Neural progenitor cell (in vitro differentiated cells): ENCODE measurements at regions not wholly inside any gene's neighbourhood (a gene's known extent, or its start where the extent isn't known, plus 50 kb on each side); places are given as distances from the start of the nearest gene placed in this dataset.

Source experiments
- DNase-seq: peaks from one replicate; pipeline ENCODE4 v3.0.0-alpha.2; 2016; ENCODE audit warnings: low spot score
- H2AFZ ChIP-seq: fragments of 200-600 bp; sonication (generic); replicated peaks from 2 replicates; pipeline ENCODE4 v1.6.1; 2016; ENCODE audit warnings: antibody characterized with exemption
- H3F3A ChIP-seq: fragments of 200-600 bp; sonication (generic); 2 replicates; pipeline ENCODE4 v1.6.1; 2016; ENCODE audit warnings: antibody characterized with exemption, low read depth
- H3K27ac ChIP-seq: fragments of 200-600 bp; sonication (generic); 2 replicates; pipeline ENCODE4 v1.5.1; 2016; ENCODE audit warnings: mild to moderate bottlenecking
- H3K27me3 ChIP-seq: fragments of 200-600 bp; sonication (generic); 2 replicates; pipeline ENCODE4 v1.6.1; 2016; ENCODE audit warnings: mild to moderate bottlenecking, moderate library complexity
- H3K36me3 ChIP-seq: fragments of 200-600 bp; sonication (generic); 2 replicates; pipeline ENCODE4 v1.5.1; 2016
- H3K4me1 ChIP-seq: fragments of 200-600 bp; sonication (generic); 2 replicates; pipeline ENCODE4 v1.6.1; 2016; ENCODE audit warnings: mixed run types
- H3K4me2 ChIP-seq: fragments of 200-600 bp; sonication (generic); 2 replicates; pipeline ENCODE4 v1.6.1; 2016
- H3K4me3 ChIP-seq: fragments of 200-600 bp; sonication (generic); 2 replicates; pipeline ENCODE4 v1.5.1; 2016
- H3K79me2 ChIP-seq: fragments of 200-600 bp; sonication (generic); 2 replicates; pipeline ENCODE4 v1.6.1; 2016; ENCODE audit warnings: low read depth
- H3K9ac ChIP-seq: fragments of 200-600 bp; sonication (generic); 2 replicates; pipeline ENCODE4 v1.6.1; 2016
- H3K9me3 ChIP-seq: fragments of 200-600 bp; sonication (generic); 2 replicates; pipeline ENCODE4 v1.5.1; 2016; ENCODE audit warnings: low read depth
- H4K20me1 ChIP-seq: fragments of 200-600 bp; sonication (generic); 2 replicates; pipeline ENCODE4 v1.6.1; 2016; ENCODE audit warnings: low read depth
- H3K27ac Mint-ChIP-seq: 3 replicates; pipeline ENCODE4 v1.8.0; 2021; ENCODE audit warnings: mixed read lengths
- H3K27me3 Mint-ChIP-seq: 2 replicates; pipeline ENCODE4 v1.8.0; 2022; ENCODE audit warnings: low read depth, mild to moderate bottlenecking, inconsistent platforms, moderate library complexity, mixed read lengths; ENCODE audit not compliant: insufficient read depth
- H3K36me3 Mint-ChIP-seq: 3 replicates; pipeline ENCODE4 v1.8.0; 2021; ENCODE audit warnings: mixed read lengths
- H3K4me1 Mint-ChIP-seq: 3 replicates; pipeline ENCODE4 v1.8.0; 2021; ENCODE audit warnings: mixed read lengths
- H3K4me3 Mint-ChIP-seq: 3 replicates; pipeline ENCODE4 v1.8.0; 2021; ENCODE audit warnings: mild to moderate bottlenecking, moderate library complexity, mixed read lengths
- H3K9me3 Mint-ChIP-seq: 3 replicates; pipeline ENCODE4 v1.8.0; 2020; ENCODE audit warnings: mixed read lengths
- CTCF ChIP-seq: fragments of 200-600 bp; sonication (generic); IDR thresholded peaks from 2 replicates; pipeline ENCODE4 v1.5.1; 2017; ENCODE audit warnings: antibody characterized with exemption, mild to moderate bottlenecking
- EZH2 ChIP-seq: fragments of 200-600 bp; sonication (generic); IDR thresholded peaks from 2 replicates; pipeline ENCODE4 v1.6.1; 2017; ENCODE audit warnings: antibody characterized with exemption, mild to moderate bottlenecking, moderate library complexity
- EZH2phosphoT487 ChIP-seq: fragments of 200-600 bp; sonication (generic); IDR thresholded peaks from 2 replicates; pipeline ENCODE4 v1.6.1; 2017; ENCODE audit warnings: antibody characterized with exemption

DNA sequence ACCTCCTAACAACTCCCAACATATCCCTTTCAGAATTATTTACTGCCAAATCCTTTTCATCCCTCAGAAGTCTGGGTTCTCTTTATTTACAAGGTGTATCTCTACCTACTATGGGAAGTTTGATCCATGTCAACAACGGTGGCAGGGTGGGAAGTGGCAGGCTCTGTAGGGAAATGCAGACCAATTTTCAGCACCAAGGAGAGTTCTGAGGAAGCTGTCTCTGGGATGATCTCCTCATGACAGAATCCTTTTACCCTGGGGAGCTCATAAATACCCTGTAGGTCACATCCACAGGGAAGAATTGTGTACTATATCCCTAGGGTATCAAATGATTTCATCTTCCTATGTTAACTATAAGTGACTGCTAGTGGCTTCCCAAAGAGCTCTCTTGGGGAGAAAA, 107.8 kb upstream of the NEK6 start:
- peaks cover 4% of the 10 kb centered on the region for H4K20me1 ChIP-seq
- H3K4me2 ChIP-seq, result no peak overlapping the region
- DNase-seq, result peak; percentile 65
- no peak overlapping the region for H2AFZ ChIP-seq
- no peaks in the 10 kb centered on the region for H3K4me1 ChIP-seq
- H3K36me3 ChIP-seq, result no peaks in the 10 kb centered on the region
- no peaks in the 10 kb centered on the region for H3K9me3 ChIP-seq
- no peak overlapping the region for H3K9ac ChIP-seq
- no peaks in the 10 kb centered on the region for H3K79me2 ChIP-seq
- no peaks in the 10 kb centered on the region for H3F3A ChIP-seq
- Mint-ChIP-seq H3K9me3 (no peaks in the 10 kb centered on the region), H3K27me3 (peaks cover 8% of the 10 kb centered on the region), H3K4me1 (no peaks in the 10 kb centered on the region), H3K36me3 (no peaks in the 10 kb centered on the region), H3K27ac (no peak overlapping the region), H3K4me3 (no peak overlapping the region)
- H3K27ac ChIP-seq, result no peak overlapping the region
- H3K4me3 ChIP-seq, result no peak overlapping the region
- H3K27me3 ChIP-seq, result peaks cover 24% of the 10 kb centered on the region
- TF ChIP-seq EZH2phosphoT487 (no peak), CTCF (no peak), EZH2 (no peak)

- Histone ChIP-seq H3K27me3 (no peaks in the 10 kb centered on the region), H3K9me3 (no peaks in the 10 kb centered on the region), H3F3A (no peaks in the 10 kb centered on the region), H2AFZ (no peak overlapping the region), H3K27ac (no peak overlapping the region), H3K4me1 (no peaks in the 10 kb centered on the region), H3K36me3 (no peaks in the 10 kb centered on the region), H3K4me3 (no peak overlapping the region), H3K79me2 (no peaks in the 10 kb centered on the region), H3K4me2 (no peak overlapping the region), H3K9ac (no peak overlapping the region), H4K20me1 (no peaks in the 10 kb centered on the region)
- TF ChIP-seq EZH2 (no peak), CTCF (no peak), EZH2phosphoT487 (no peak)
- H3K4me3 Mint-ChIP-seq, result no peak overlapping the region
- H3K27ac Mint-ChIP-seq, result no peak overlapping the region
- H3K9me3 Mint-ChIP-seq, result no peaks in the 10 kb centered on the region
- DNase-seq, result no peak
- H3K36me3 Mint-ChIP-seq, result no peaks in the 10 kb centered on the region
- H3K4me1 Mint-ChIP-seq, result no peaks in the 10 kb centered on the region
- H3K27me3 Mint-ChIP-seq, result peaks cover 2% of the 10 kb centered on the region
Measured at GRCh38 chr9:124163760-124164255, 93.9 kb upstream of the NEK6 start.

GRCh38 chr9:124164811-124165210, 92.9 kb upstream of the NEK6 start:
- DNase-seq, result no peak
- Histone ChIP-seq H3K4me3 (no peak overlapping the region), H3K27me3 (peaks cover 6% of the 10 kb centered on the region), H3K27ac (no peak overlapping the region), H3F3A (no peaks in the 10 kb centered on the region), H3K36me3 (no peaks in the 10 kb centered on the region), H3K4me1 (no peaks in the 10 kb centered on the region), H3K9me3 (no peaks in the 10 kb centered on the region), H2AFZ (no peak overlapping the region), H4K20me1 (no peaks in the 10 kb centered on the region), H3K4me2 (no peak overlapping the region), H3K9ac (no peak overlapping the region), H3K79me2 (no peaks in the 10 kb centered on the region)
- Mint-ChIP-seq H3K36me3 (no peaks in the 10 kb centered on the region), H3K27ac (no peak overlapping the region), H3K4me1 (no peaks in the 10 kb centered on the region), H3K9me3 (no peaks in the 10 kb centered on the region), H3K27me3 (peaks cover 2% of the 10 kb centered on the region), H3K4me3 (no peak overlapping the region)
- TF ChIP-seq EZH2 (no peak), CTCF (no peak), EZH2phosphoT487 (no peak)
